ENCODE measurements at regions not wholly inside any gene's neighbourhood (a gene's known extent, or its start where the extent isn't known, plus 50 kb on each side); places are given as distances from the start of the nearest gene placed in this dataset.

- no peak for DNase-seq (ENCODE audit: extremely low spot score)
- POLR2A ChIA-PET, result no interaction called here
- CTCF ChIA-PET, result no interaction called here
- no peak for TF ChIP-seq FOXA1 (IDR thresholded peaks at IDR 0.05)
- TF ChIP-seq ARNT (IDR thresholded peaks at IDR 0.05), result no peak
- no peak for TF ChIP-seq NFRKB (IDR thresholded peaks at IDR 0.05)
- no peak for TF ChIP-seq LEF1 (IDR thresholded peaks at IDR 0.05; ENCODE audit: borderline replicate concordance)
- no peak for TF ChIP-seq FOXM1 (IDR thresholded peaks at IDR 0.05; ENCODE audit: borderline replicate concordance)
- no peak for TF ChIP-seq PKNOX1 (IDR thresholded peaks at IDR 0.05)
- TF ChIP-seq CTBP1 (IDR thresholded peaks at IDR 0.05; ENCODE audit: borderline replicate concordance), result no peak
- TF ChIP-seq SUZ12 (IDR thresholded peaks at IDR 0.05), result no peak
- no peak for TF ChIP-seq FOXK2 (IDR thresholded peaks at IDR 0.05)
- no peak for TF ChIP-seq BHLHE40 (IDR thresholded peaks at IDR 0.05; ENCODE audit: borderline replicate concordance)
- no peak for TF ChIP-seq L3MBTL2 (conservative IDR thresholded peaks at IDR 0.05)
- no peak for TF ChIP-seq ELF4 (IDR thresholded peaks at IDR 0.05)
- TF ChIP-seq TARDBP (IDR thresholded peaks at IDR 0.05), result no peak
- no peak for TF ChIP-seq ZNF384 (IDR thresholded peaks at IDR 0.05)
These were observed 143.5 kb upstream of the GYPA start for GRCh38 chr4:144284026-144284425.

GRCh38 chr4:144288011-144288903, 147.7 kb upstream of the GYPA start:
- CTCF ChIA-PET, result no interaction called here
- no peak for DNase-seq (ENCODE audit: extremely low spot score)
- POLR2A ChIA-PET, result no interaction called here
- TF ChIP-seq ARNT (IDR thresholded peaks at IDR 0.05) (no peak), CTBP1 (IDR thresholded peaks at IDR 0.05; ENCODE audit: borderline replicate concordance) (no peak), FOXM1 (IDR thresholded peaks at IDR 0.05; ENCODE audit: borderline replicate concordance) (no peak), ZNF384 (IDR thresholded peaks at IDR 0.05) (no peak), NFRKB (IDR thresholded peaks at IDR 0.05) (no peak), HDGF (IDR thresholded peaks at IDR 0.05; ENCODE audit: borderline replicate concordance) (no peak), TARDBP (IDR thresholded peaks at IDR 0.05) (no peak), SP1 (IDR thresholded peaks at IDR 0.05) (no peak)

- no peak for DNase-seq (ENCODE audit: extremely low spot score)
- ChIA-PET POLR2A (no interaction called here), CTCF (no interaction called here)
- no peak for TF ChIP-seq SUZ12 (IDR thresholded peaks at IDR 0.05)
- no peak for TF ChIP-seq FOXK2 (IDR thresholded peaks at IDR 0.05)
- TF ChIP-seq ELF4 (IDR thresholded peaks at IDR 0.05), result no peak
- TF ChIP-seq NFRKB (IDR thresholded peaks at IDR 0.05), result no peak
- TF ChIP-seq BHLHE40 (IDR thresholded peaks at IDR 0.05; ENCODE audit: borderline replicate concordance), result no peak
- no peak for TF ChIP-seq ARNT (IDR thresholded peaks at IDR 0.05)
- TF ChIP-seq LEF1 (IDR thresholded peaks at IDR 0.05; ENCODE audit: borderline replicate concordance), result no peak
- TF ChIP-seq ZNF384 (IDR thresholded peaks at IDR 0.05), result no peak
- TF ChIP-seq FOXA1 (IDR thresholded peaks at IDR 0.05), result no peak
- no peak for TF ChIP-seq TARDBP (IDR thresholded peaks at IDR 0.05)
- no peak for TF ChIP-seq SP1 (IDR thresholded peaks at IDR 0.05)
- no peak for TF ChIP-seq PKNOX1 (IDR thresholded peaks at IDR 0.05)
These were observed 149.3 kb upstream of the GYPA start for GRCh38 chr4:144289667-144290428.

- no peak for DNase-seq (ENCODE audit: extremely low spot score)
- ChIA-PET POLR2A (no interaction called here), CTCF (no interaction called here)
- TF ChIP-seq CTBP1 (IDR thresholded peaks at IDR 0.05; ENCODE audit: borderline replicate concordance) (no peak), BHLHE40 (IDR thresholded peaks at IDR 0.05; ENCODE audit: borderline replicate concordance) (no peak), ELF4 (IDR thresholded peaks at IDR 0.05) (no peak), PKNOX1 (IDR thresholded peaks at IDR 0.05) (no peak), TARDBP (IDR thresholded peaks at IDR 0.05) (no peak), L3MBTL2 (conservative IDR thresholded peaks at IDR 0.05) (no peak)
These were observed 150.6 kb upstream of the GYPA start for GRCh38 chr4:144291164-144291563.

GRCh38 chr4:144294211-144294610, 153.7 kb upstream of the GYPA start:
- TF ChIP-seq HDGF (IDR thresholded peaks at IDR 0.05; ENCODE audit: borderline replicate concordance) (no peak), SUZ12 (IDR thresholded peaks at IDR 0.05) (no peak), LEF1 (IDR thresholded peaks at IDR 0.05; ENCODE audit: borderline replicate concordance) (no peak), ARNT (IDR thresholded peaks at IDR 0.05) (no peak), TARDBP (IDR thresholded peaks at IDR 0.05) (no peak), ELF4 (IDR thresholded peaks at IDR 0.05) (no peak), PKNOX1 (IDR thresholded peaks at IDR 0.05) (no peak), L3MBTL2 (conservative IDR thresholded peaks at IDR 0.05) (no peak), ZNF384 (IDR thresholded peaks at IDR 0.05) (no peak)
- DNase-seq (ENCODE audit: extremely low spot score), result no peak
- ChIA-PET POLR2A (no interaction called here), CTCF (no interaction called here)

Measured in HEK293T (cell line).